LNCAP (cell line): ENCODE measurements at regions not wholly inside any gene's neighbourhood (a gene's known extent, or its start where the extent isn't known, plus 50 kb on each side); places are given as distances from the start of the nearest gene placed in this dataset.

ENCODE experiments used
- TF ChIP-seq, protein P1 (sequence below): fragments of 450-650 bp; IDR thresholded peaks from 2 replicates; pipeline ENCODE4 v1.5.1; 2017; ENCODE audit warnings: mild to moderate bottlenecking

DNA sequence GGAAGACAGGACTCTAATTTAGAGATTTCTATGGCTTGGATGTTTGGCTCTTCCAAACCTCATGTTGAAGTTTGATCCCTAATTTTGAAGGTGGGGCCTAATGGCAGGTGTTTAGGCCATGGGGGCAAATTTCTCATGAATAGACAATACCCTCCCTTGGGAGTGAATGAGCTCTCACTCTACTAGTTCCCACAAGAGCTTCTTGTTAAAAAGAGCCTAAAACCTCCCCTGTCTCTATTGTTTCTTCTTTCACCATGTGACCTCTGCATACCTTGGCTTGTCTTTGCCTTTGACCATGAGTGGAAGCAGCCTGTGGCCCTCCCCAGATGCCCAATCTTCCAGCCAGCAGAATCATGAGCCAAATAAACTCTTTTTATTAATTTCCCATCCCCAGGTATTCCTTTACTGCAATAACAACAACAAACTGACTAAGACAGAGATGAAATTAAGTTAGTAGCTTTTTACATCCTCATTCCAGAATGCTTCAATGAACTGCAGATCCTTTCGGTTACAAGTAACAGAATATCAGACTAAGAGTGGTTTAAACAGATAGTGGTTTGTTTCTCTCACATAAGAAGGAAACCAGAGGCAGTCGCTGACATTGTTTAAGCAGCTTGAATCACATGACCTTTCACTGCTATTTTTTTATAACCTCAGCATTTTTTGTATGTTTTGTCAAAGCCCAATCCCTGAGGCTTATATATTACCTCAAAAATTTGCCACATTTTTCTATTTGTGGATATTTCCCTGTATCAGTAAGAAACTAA is 1013.3 kb upstream of the SEMA6D start:
- TF ChIP-seq, protein P1, sequence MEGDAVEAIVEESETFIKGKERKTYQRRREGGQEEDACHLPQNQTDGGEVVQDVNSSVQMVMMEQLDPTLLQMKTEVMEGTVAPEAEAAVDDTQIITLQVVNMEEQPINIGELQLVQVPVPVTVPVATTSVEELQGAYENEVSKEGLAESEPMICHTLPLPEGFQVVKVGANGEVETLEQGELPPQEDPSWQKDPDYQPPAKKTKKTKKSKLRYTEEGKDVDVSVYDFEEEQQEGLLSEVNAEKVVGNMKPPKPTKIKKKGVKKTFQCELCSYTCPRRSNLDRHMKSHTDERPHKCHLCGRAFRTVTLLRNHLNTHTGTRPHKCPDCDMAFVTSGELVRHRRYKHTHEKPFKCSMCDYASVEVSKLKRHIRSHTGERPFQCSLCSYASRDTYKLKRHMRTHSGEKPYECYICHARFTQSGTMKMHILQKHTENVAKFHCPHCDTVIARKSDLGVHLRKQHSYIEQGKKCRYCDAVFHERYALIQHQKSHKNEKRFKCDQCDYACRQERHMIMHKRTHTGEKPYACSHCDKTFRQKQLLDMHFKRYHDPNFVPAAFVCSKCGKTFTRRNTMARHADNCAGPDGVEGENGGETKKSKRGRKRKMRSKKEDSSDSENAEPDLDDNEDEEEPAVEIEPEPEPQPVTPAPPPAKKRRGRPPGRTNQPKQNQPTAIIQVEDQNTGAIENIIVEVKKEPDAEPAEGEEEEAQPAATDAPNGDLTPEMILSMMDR = no peak

GRCh38 chr15:46707452-46707851 is 1009.9 kb upstream of the SEMA6D start:
- TF ChIP-seq, protein P1 = no peak

DNA sequence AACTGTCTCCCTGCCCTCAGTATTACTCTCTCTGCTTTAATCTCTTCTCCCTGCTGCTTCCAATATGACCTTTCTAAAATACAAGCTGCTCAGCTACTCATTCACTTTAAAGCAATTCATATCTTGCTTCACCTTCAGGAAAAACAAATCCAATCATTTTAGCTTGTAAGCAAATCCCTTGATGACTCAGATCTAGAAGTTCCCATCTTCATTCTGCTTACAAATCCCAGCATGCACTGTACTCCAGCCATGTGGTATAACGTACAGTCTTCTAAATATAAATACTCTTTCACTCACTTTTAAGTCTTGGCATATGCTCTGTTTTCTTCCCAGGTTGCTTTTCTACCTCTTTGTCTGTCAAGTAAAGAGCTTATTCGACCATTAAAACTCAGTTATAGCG is 1009.1 kb upstream of the SEMA6D start:
- TF ChIP-seq, protein P1 = no peak

DNA sequence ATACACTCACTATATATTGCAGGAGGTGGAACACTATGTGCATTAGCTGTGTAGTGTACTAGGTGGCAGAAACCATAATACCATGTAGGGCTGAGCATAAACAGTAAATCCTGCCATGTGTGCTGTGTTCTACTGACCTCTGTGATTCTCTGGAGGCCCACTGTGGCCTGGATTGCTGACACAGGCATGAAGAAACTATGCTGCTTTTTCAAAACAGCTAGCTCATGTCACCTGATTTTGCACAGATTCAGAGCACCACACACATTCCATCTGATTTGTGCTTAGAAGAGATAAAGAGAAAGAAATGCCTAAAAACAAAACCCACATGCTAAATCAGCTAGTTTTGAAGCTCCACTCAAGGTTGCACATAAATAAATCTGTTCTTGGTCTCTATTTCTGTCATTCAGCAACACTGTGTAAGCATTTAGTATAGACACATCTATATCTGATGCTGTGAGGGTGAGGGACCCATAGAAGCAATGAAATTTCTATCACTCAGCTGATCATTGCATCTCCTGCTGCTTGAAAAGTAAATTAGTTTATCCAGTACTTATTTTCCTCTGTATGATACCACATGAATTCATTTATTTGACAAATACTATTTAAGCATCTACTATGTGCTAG is 1007.7 kb upstream of the SEMA6D start:
- TF ChIP-seq, protein P1 = no peak

DNA sequence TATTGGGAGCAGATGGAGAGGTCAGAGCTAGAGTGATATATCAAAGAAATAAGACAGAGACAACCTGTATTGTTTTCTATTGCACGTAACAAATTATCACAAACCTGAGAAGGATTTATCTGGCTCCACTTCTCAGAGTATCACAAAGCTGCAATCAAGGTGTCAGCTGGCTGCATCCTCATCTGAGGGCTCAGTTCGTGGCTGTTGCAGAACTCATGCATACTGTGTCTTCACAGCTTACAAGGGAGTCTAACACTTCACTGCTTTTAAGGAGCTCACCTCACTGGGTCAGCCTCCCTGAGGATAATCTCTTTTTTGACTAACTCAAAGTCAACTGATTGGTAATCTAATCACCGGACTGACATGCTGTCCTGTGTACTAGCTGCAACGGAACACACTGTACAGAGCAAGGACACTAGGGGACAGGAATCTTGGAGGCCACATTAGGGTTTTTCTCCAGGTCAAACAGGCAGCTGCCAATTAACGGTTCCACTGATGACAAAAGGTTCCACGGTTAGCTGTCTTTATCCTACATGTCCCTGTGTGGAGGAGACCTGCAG is 1006.8 kb upstream of the SEMA6D start:
- TF ChIP-seq, protein P1 = no peak

DNA sequence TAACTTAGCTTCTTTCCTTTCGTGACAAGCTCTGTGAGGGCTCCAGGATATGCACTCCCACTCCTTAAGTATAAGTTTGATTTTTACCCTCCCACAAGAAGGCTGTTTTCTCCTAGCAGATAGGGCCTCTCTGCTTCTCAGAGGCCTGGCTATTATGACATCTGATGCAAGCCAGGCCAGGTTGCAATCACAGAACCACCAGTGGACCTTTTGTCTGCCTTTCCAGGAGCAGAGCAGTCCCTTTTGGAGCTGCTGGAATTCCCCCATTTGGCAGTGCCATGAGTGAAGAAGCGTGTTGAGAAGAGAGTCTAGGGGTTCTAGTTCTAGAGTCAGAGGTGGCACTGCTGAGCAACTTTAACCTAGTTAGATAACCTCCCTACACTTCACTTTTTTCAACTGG is 1004.3 kb upstream of the SEMA6D start:
- TF ChIP-seq, protein P1 = no peak

- TF ChIP-seq, protein P1 = no peak
Measured at GRCh38 chr15:46714950-46715349, 1002.4 kb upstream of the SEMA6D start.
